Chondrocyte (in vitro differentiated cells): ENCODE measurements at regions not wholly inside any gene's neighbourhood (a gene's known extent, or its start where the extent isn't known, plus 50 kb on each side); places are given as distances from the start of the nearest gene placed in this dataset.

Experiments used
- DNase-seq: peaks from one replicate; pipeline ENCODE4 v3.0.0; 2021; ENCODE audit warnings: mixed read lengths, low spot score
- H3K27ac Mint-ChIP-seq: one replicate; pipeline ENCODE4 v1.8.0; 2021; ENCODE audit warnings: mild to moderate bottlenecking, moderate library complexity, mixed read lengths; ENCODE audit not compliant: unreplicated experiment
- H3K27me3 Mint-ChIP-seq: 2 replicates; pipeline ENCODE4 v1.8.0; 2021; ENCODE audit warnings: low read depth, mixed read lengths
- H3K36me3 Mint-ChIP-seq: 2 replicates; pipeline ENCODE4 v1.8.0; 2021; ENCODE audit warnings: low read depth, mixed read lengths
- H3K4me1 Mint-ChIP-seq: 2 replicates; pipeline ENCODE4 v1.8.0; 2021; ENCODE audit warnings: low read depth, mild to moderate bottlenecking, mixed read lengths
- H3K4me3 Mint-ChIP-seq: one replicate; pipeline ENCODE4 v1.8.0; 2021; ENCODE audit warnings: mild to moderate bottlenecking, moderate library complexity, mixed read lengths; ENCODE audit not compliant: unreplicated experiment
- H3K9me3 Mint-ChIP-seq: 2 replicates; pipeline ENCODE4 v1.8.0; 2021; ENCODE audit warnings: low read depth, mixed read lengths
- CTCF ChIP-seq: fragments of 200-600 bp; sonication (generic); IDR thresholded peaks from 2 replicates; pipeline ENCODE4 v1.5.0; 2021; ENCODE audit warnings: antibody characterized with exemption, mild to moderate bottlenecking, moderate library complexity

- no peak for DNase-seq
- no peaks in the 10 kb centered on the region for H3K27me3 Mint-ChIP-seq
- TF ChIP-seq CTCF: no peak
- no peaks in the 10 kb centered on the region for H3K36me3 Mint-ChIP-seq
- no peak overlapping the region for H3K4me3 Mint-ChIP-seq
- H3K27ac Mint-ChIP-seq: no peak overlapping the region
- peaks cover 35% of the 10 kb centered on the region for H3K4me1 Mint-ChIP-seq
- H3K9me3 Mint-ChIP-seq: no peaks in the 10 kb centered on the region
Measured at GRCh38 chr12:43210485-43211192, 341.4 kb downstream of the ADAMTS20 start.

GRCh38 chr12:43208627-43209026 lies 343.4 kb downstream of the ADAMTS20 start:
- H3K9me3 Mint-ChIP-seq: peaks cover 8% of the 10 kb centered on the region
- H3K27me3 Mint-ChIP-seq: no peaks in the 10 kb centered on the region
- no peak overlapping the region for H3K27ac Mint-ChIP-seq
- no peak for TF ChIP-seq CTCF
- H3K4me3 Mint-ChIP-seq: no peak overlapping the region
- peaks cover 35% of the 10 kb centered on the region for H3K4me1 Mint-ChIP-seq
- no peaks in the 10 kb centered on the region for H3K36me3 Mint-ChIP-seq
- DNase-seq: no peak

GRCh38 chr12:43208221-43208620 lies 343.8 kb downstream of the ADAMTS20 start:
- no peaks in the 10 kb centered on the region for H3K27me3 Mint-ChIP-seq
- no peaks in the 10 kb centered on the region for H3K36me3 Mint-ChIP-seq
- TF ChIP-seq CTCF: no peak
- H3K27ac Mint-ChIP-seq: no peak overlapping the region
- H3K9me3 Mint-ChIP-seq: peaks cover 8% of the 10 kb centered on the region
- no peak for DNase-seq
- H3K4me3 Mint-ChIP-seq: no peak overlapping the region
- peaks cover 34% of the 10 kb centered on the region for H3K4me1 Mint-ChIP-seq

GRCh38 chr12:43206396-43206795 lies 345.6 kb downstream of the ADAMTS20 start:
- Mint-ChIP-seq H3K4me3 (no peak overlapping the region), H3K4me1 (peaks cover 23% of the 10 kb centered on the region), H3K27ac (no peak overlapping the region), H3K27me3 (no peaks in the 10 kb centered on the region), H3K9me3 (peaks cover 8% of the 10 kb centered on the region), H3K36me3 (no peaks in the 10 kb centered on the region)
- DNase-seq: no peak
- TF ChIP-seq CTCF: no peak

- DNase-seq: no peak
- Mint-ChIP-seq H3K36me3 (no peaks in the 10 kb centered on the region), H3K4me1 (no peaks in the 10 kb centered on the region), H3K27ac (no peak overlapping the region), H3K27me3 (no peaks in the 10 kb centered on the region), H3K9me3 (peaks cover 7% of the 10 kb centered on the region), H3K4me3 (no peak overlapping the region)
- TF ChIP-seq CTCF: no peak
Measured at GRCh38 chr12:43198608-43199007, 353.4 kb downstream of the ADAMTS20 start.
